H1 (cell line): ENCODE measurements at regions not wholly inside any gene's neighbourhood (a gene's known extent, or its start where the extent isn't known, plus 50 kb on each side); places are given as distances from the start of the nearest gene placed in this dataset.

Experiments
- CTCF ChIA-PET: fragments of 300-600 bp; sonication (Branson Sonifier 250); formaldehyde crosslinking; loops from one replicate; lab custom pipeline; 2021; ENCODE audit not compliant: partially characterized antibody; lab: Charles Lee
- POLR2A ChIA-PET: fragments of 300-600 bp; sonication (Branson Sonifier 250); formaldehyde crosslinking; loops from one replicate; lab custom pipeline; 2021; ENCODE audit warnings: inconsistent platforms; ENCODE audit not compliant: partially characterized antibody; lab: Charles Lee
- DNase-seq, 2 experiments: peaks; one replicate each; pipeline versions ENCODE4 v3.0.0 to v3.0.0-alpha.2; 2010 to 2022; ENCODE audit warnings: low spot score in 2 of 2, low read depth in 1 of 2, mixed read lengths in 1 of 2
- FAIRE-seq: peaks from 2 replicates; lab custom pipeline; 2011; peaks lifted over from hg19 to GRCh38; lab: Jason Lieb, UNC
- H2AFZ ChIP-seq: 2 replicates; pipeline ENCODE4 v1.8.1; 2012; ENCODE audit warnings: low read length, inconsistent platforms
- H2AK5ac ChIP-seq: 2 replicates; pipeline ENCODE4 v1.6.1; 2013; ENCODE audit warnings: low read depth, low read length
- H2BK120ac ChIP-seq: replicated peaks from 2 replicates; pipeline ENCODE3; 2013; ENCODE audit warnings: low read depth, low read length, inconsistent platforms
- H2BK12ac ChIP-seq: 2 replicates; pipeline ENCODE4 v1.6.1; 2013; ENCODE audit warnings: low read depth, low read length
- H2BK15ac ChIP-seq: 2 replicates; pipeline ENCODE4 v1.6.1; 2013; ENCODE audit warnings: low read length
- H2BK20ac ChIP-seq: 2 replicates; pipeline ENCODE4 v1.6.1; 2013; ENCODE audit warnings: low read length
- H2BK5ac ChIP-seq: 2 replicates; pipeline ENCODE4 v1.6.1; 2013; ENCODE audit warnings: low read depth, low read length
- H3K14ac ChIP-seq: 2 replicates; pipeline ENCODE4 v1.6.1; 2013; ENCODE audit warnings: inconsistent platforms; ENCODE audit not compliant: insufficient read length
- H3K18ac ChIP-seq: 2 replicates; pipeline ENCODE4 v1.6.1; 2013; ENCODE audit warnings: low read length; ENCODE audit errors: extremely low read depth
- H3K23ac ChIP-seq: 2 replicates; pipeline ENCODE4 v1.6.1; 2013; ENCODE audit warnings: inconsistent platforms; ENCODE audit not compliant: insufficient read length
- H3K23me2 ChIP-seq: 2 replicates; pipeline ENCODE4 v1.6.1; 2013; ENCODE audit warnings: low read depth, low read length
- H3K27ac ChIP-seq: 2 replicates; pipeline ENCODE4 v1.6.1; 2011; ENCODE audit warnings: low read depth, low read length, inconsistent platforms
- H3K27me3 ChIP-seq, 4 experiments: replicated peaks in 1 of 4; 1 replicate in 1 of 4; 2 replicates in 3 of 4; pipeline versions ENCODE4 v1.6.1 to v1.8.1; 2011 to 2013; ENCODE audit warnings: low read length in 3 of 4, mild to moderate bottlenecking in 3 of 4, inconsistent platforms in 2 of 4, mixed read lengths in 2 of 4, moderate library complexity in 1 of 4; ENCODE audit not compliant: control insufficient read depth in 3 of 4, insufficient read depth in 3 of 4; ENCODE audit errors: extremely low read depth in 1 of 4
- H3K36me3 ChIP-seq, 4 experiments: 2 replicates each; pipeline versions ENCODE4 v1.6.1 to v1.8.1; 2011 to 2013; ENCODE audit warnings: mild to moderate bottlenecking in 4 of 4, low read length in 3 of 4, moderate library complexity in 2 of 4, control low read depth in 1 of 4, inconsistent platforms in 1 of 4; ENCODE audit not compliant: insufficient read depth in 4 of 4, control insufficient read depth in 2 of 4
- H3K4ac ChIP-seq: replicated peaks from 2 replicates; pipeline ENCODE3; 2013; ENCODE audit warnings: low read length, low read depth, mixed read lengths, inconsistent platforms; ENCODE audit not compliant: insufficient read length
- H3K4me1 ChIP-seq, 4 experiments: replicated peaks in 1 of 4; 1 replicate in 1 of 4; 2 replicates in 3 of 4; pipeline versions ENCODE4 v1.6.1 to v1.8.1; 2011 to 2013; ENCODE audit warnings: low read length in 3 of 4, inconsistent platforms in 2 of 4, mixed read lengths in 1 of 4; ENCODE audit not compliant: insufficient read depth in 4 of 4, control insufficient read depth in 3 of 4
- H3K4me2 ChIP-seq, 2 experiments: 2 replicates each; pipeline versions ENCODE4 v1.6.1 to v1.8.1; 2011 to 2013; ENCODE audit warnings: low read depth in 2 of 2, low read length in 2 of 2, control low read depth in 1 of 2, inconsistent platforms in 1 of 2, mild to moderate bottlenecking in 1 of 2; ENCODE audit not compliant: insufficient read depth in 1 of 2
- H3K4me3 ChIP-seq, 4 experiments: fragments of 200-600, 300-600 bp in 1 of 4; sonication (generic), shearing (Covaris generic), sonication (Bioruptor Twin) in 1 of 4; 2 replicates each; pipeline versions ENCODE4 v1.5.1 to v1.8.1; 2011 to 2016; ENCODE audit warnings: low read length in 4 of 4, low read depth in 3 of 4, control low read depth in 2 of 4, inconsistent platforms in 2 of 4, mild to moderate bottlenecking in 2 of 4, mixed read lengths in 1 of 4, moderate library complexity in 1 of 4; ENCODE audit not compliant: insufficient read depth in 2 of 4; ENCODE audit errors: extremely low read depth in 1 of 4
- H3K56ac ChIP-seq: replicated peaks from 2 replicates; pipeline ENCODE3; 2013; ENCODE audit warnings: low read depth, mild to moderate bottlenecking, mixed read lengths, low read length, inconsistent platforms; ENCODE audit not compliant: insufficient read length
- H3K79me1 ChIP-seq: 2 replicates; pipeline ENCODE4 v1.6.1; 2013; ENCODE audit warnings: low read depth, low read length, control low read depth
- H3K79me2 ChIP-seq, 2 experiments: 2 replicates each; pipeline versions ENCODE4 v1.6.1 to v1.8.1; 2012 to 2013; ENCODE audit warnings: low read length in 2 of 2, mild to moderate bottlenecking in 2 of 2, inconsistent platforms in 1 of 2; ENCODE audit not compliant: insufficient read depth in 2 of 2, control insufficient read depth in 1 of 2
- H3K9ac ChIP-seq, 4 experiments: replicated peaks in 1 of 4; 1 replicate in 1 of 4; 2 replicates in 3 of 4; pipeline versions ENCODE4 v1.6.1 to v1.8.1; 2011 to 2013; ENCODE audit warnings: low read depth in 3 of 4, low read length in 3 of 4, control low read depth in 2 of 4, mild to moderate bottlenecking in 2 of 4, moderate library complexity in 2 of 4, inconsistent platforms in 1 of 4; ENCODE audit errors: extremely low read depth in 1 of 4
- H3K9me3 ChIP-seq, 2 experiments: 2 replicates each; pipeline versions ENCODE4 v1.6.1 to v1.8.1; 2012 to 2013; ENCODE audit warnings: mild to moderate bottlenecking in 2 of 2, moderate library complexity in 2 of 2, control low read depth in 1 of 2, inconsistent platforms in 1 of 2, low read depth in 1 of 2, low read length in 1 of 2, mixed read lengths in 1 of 2; ENCODE audit not compliant: insufficient read depth in 2 of 2
- H4K20me1 ChIP-seq, 2 experiments: replicated peaks in 1 of 2; 2 replicates each; pipeline versions ENCODE3 to v1.8.1; 2011 to 2013; ENCODE audit warnings: inconsistent platforms in 2 of 2, low read length in 2 of 2, mild to moderate bottlenecking in 1 of 2; ENCODE audit not compliant: insufficient read depth in 2 of 2, control insufficient read depth in 1 of 2
- H4K5ac ChIP-seq: 2 replicates; pipeline ENCODE4 v1.6.1; 2013; ENCODE audit warnings: low read length, low read depth, mixed read lengths, inconsistent platforms; ENCODE audit not compliant: insufficient read length
- H4K8ac ChIP-seq: 2 replicates; pipeline ENCODE4 v1.8.0; 2013; ENCODE audit warnings: mild to moderate bottlenecking, moderate library complexity, low read length, inconsistent platforms; ENCODE audit not compliant: insufficient read depth; ENCODE audit errors: extremely low read depth
- H4K91ac ChIP-seq: replicated peaks from 2 replicates; pipeline ENCODE3; 2013; ENCODE audit warnings: low read length, mixed read lengths, inconsistent platforms; ENCODE audit not compliant: insufficient read length
- CHD1 ChIP-seq: IDR thresholded peaks from 2 replicates; pipeline ENCODE4 v1.6.1; 2012; ENCODE audit warnings: low read depth, low read length, improper control_type of control experiment
- CHD2 ChIP-seq: IDR thresholded peaks from 2 replicates; pipeline ENCODE4 v1.6.1; 2012; ENCODE audit warnings: low read length, improper control_type of control experiment
- EP300 ChIP-seq, 2 experiments: IDR thresholded peaks; 1 replicate in 1 of 2; 2 replicates in 1 of 2; pipeline ENCODE4 v1.6.1; 2011 to 2012; ENCODE audit warnings: low read depth in 2 of 2, low read length in 2 of 2, mild to moderate bottlenecking in 2 of 2, borderline replicate concordance in 1 of 2, inconsistent platforms in 1 of 2, moderate library complexity in 1 of 2
- JUN ChIP-seq: IDR thresholded peaks from 2 replicates; pipeline ENCODE4 v1.6.1; 2011; ENCODE audit warnings: low read depth, mild to moderate bottlenecking, improper control_type of control experiment, low read length
- KDM5A ChIP-seq: fragments of 200-600 bp; IDR thresholded peaks from 2 replicates; pipeline ENCODE4 v1.7.1; 2012; ENCODE audit warnings: mild to moderate bottlenecking, low read length, inconsistent platforms, mixed read lengths
- NANOG ChIP-seq: IDR thresholded peaks from 2 replicates; pipeline ENCODE4 v1.6.1; 2011; ENCODE audit warnings: low read length, low read depth, mild to moderate bottlenecking, inconsistent platforms; ENCODE audit not compliant: insufficient read depth, poor library complexity, severe bottlenecking
- PHF8 ChIP-seq: fragments of 200-600 bp; sonication (generic); conservative IDR thresholded peaks from 2 replicates; pipeline ENCODE4 v1.7.1; 2012; ENCODE audit warnings: low read depth, mild to moderate bottlenecking, inconsistent platforms, low read length, moderate library complexity
- POU5F1 ChIP-seq: IDR thresholded peaks from 2 replicates; pipeline ENCODE4 v1.6.1; 2011; ENCODE audit warnings: low read depth, mild to moderate bottlenecking, low read length, moderate library complexity
- RBBP5 ChIP-seq: IDR thresholded peaks from 2 replicates; pipeline ENCODE4 v1.7.1; 2012; ENCODE audit warnings: low read depth, mild to moderate bottlenecking, inconsistent platforms, low read length, moderate library complexity, borderline replicate concordance
- TAF1 ChIP-seq: IDR thresholded peaks from 2 replicates; pipeline ENCODE4 v1.6.1; 2011; ENCODE audit warnings: mild to moderate bottlenecking, low read depth, low read length
- TEAD4 ChIP-seq: IDR thresholded peaks from 2 replicates; pipeline ENCODE4 v1.6.1; 2012; ENCODE audit warnings: low read depth, low read length, inconsistent platforms, mixed read lengths
- WGBS, 2 experiments: shearing (Covaris generic) in 1 of 2; methylation state at CpG; one replicate each; pipeline versions ENCODE4 v1.1.6 to v1.1.7; 2013 to 2015; ENCODE audit warnings: low lambda C conversion rate in 2 of 2, mixed read lengths in 2 of 2, inconsistent platforms in 1 of 2, low coverage in 1 of 2, missing lambda C conversion rate in 1 of 2; ENCODE audit not compliant: insufficient replicate concordance in 2 of 2, insufficient coverage in 1 of 2, insufficient read length in 1 of 2; ENCODE audit errors: extremely low coverage in 1 of 2, missing lambda C conversion rate in 1 of 2; 5-methylcytosine and 5-hydroxymethylcytosine counted together
- TF ChIP-seq, protein P1 (sequence below): IDR thresholded peaks from 2 replicates; pipeline ENCODE4 v1.6.1; 2012; ENCODE audit warnings: inconsistent platforms

DNA sequence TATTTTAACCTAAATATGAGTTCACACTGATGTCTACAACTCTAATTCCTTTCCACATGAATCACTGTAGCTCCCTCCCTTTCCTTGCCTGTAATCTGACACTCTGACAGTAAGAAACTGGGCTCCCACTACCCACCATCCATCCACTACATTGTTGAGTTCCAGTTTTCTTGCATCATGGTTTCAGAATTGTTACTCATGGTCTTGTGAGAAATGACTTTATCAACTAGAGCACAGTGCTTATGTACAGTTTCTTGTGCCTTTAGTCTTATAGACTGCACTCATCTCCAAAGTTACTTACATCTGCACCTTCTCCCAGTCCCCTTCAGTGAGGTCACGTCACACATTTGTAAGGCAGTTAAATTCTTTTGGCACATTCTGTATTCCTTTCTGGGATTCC, 78.6 kb downstream of the RTL6 start:
- H3K18ac ChIP-seq = no peak overlapping the region
- no peak overlapping the region for H3K27ac ChIP-seq
- no peak overlapping the region for H4K91ac ChIP-seq
- 0 out of 4 replicates have a peak, but pooled peaks cover 0 to 4% of the 10 kb centered on the region in 2 experiments for H3K9me3 ChIP-seq
- no peaks in the 10 kb centered on the region for H3K36me3 ChIP-seq
- H2BK120ac ChIP-seq = no peak overlapping the region
- H3K4me3 ChIP-seq = no peak overlapping the region
- DNase-seq (no peak), FAIRE-seq (peak; percentile 39)
- H2BK15ac ChIP-seq = no peak overlapping the region
- H2AK5ac ChIP-seq = no peak overlapping the region
- no peak overlapping the region for H3K4ac ChIP-seq
- H4K8ac ChIP-seq = no peak overlapping the region
- CTCF ChIA-PET = interaction anchor here (1.3 kb wide), 1 partner anchor 255 kb away, joined by 3 read pairs; no protein-coding TSS in a partner anchor
- H2AFZ ChIP-seq = no peak overlapping the region
- H3K27me3 ChIP-seq = no peaks in the 10 kb centered on the region
- no peak overlapping the region for H2BK12ac ChIP-seq
- no peak overlapping the region for H4K5ac ChIP-seq
- peaks cover 0 to 3% (median 0%) of the 10 kb centered on the region in 4 experiments; a peak in 2 of 7 replicates for H3K4me1 ChIP-seq
- H2BK5ac ChIP-seq = no peak overlapping the region
- H3K4me2 ChIP-seq = no peak overlapping the region
- no peaks in the 10 kb centered on the region for H3K23me2 ChIP-seq
- no peak overlapping the region for H3K9ac ChIP-seq
- no peak overlapping the region for H3K23ac ChIP-seq
- H3K14ac ChIP-seq = no peak overlapping the region
- POLR2A ChIA-PET = no interaction called here
- 89% methylated on average over 1 of the region's 1 CpG; no CpG with 5 or more reads in 1 of the 2 experiments for WGBS, 2 experiments
- H3K79me2 ChIP-seq = no peaks in the 10 kb centered on the region
- H3K79me1 ChIP-seq = no peaks in the 10 kb centered on the region
- no peak overlapping the region for H2BK20ac ChIP-seq
- H4K20me1 ChIP-seq = no peaks in the 10 kb centered on the region
- no peak overlapping the region for H3K56ac ChIP-seq
- TF ChIP-seq KDM5A (no peak), CHD1 (no peak), CHD2 (no peak), PHF8 (no peak), EP300 (IDR thresholded peaks at IDR 0.05; ENCODE audit: borderline replicate concordance in 1 of 2, low read depth in 2 of 2, low read length in 2 of 2) (no peak), RBBP5 (no peak), NANOG (no peak), POU5F1 (no peak), JUN (no peak), TEAD4 (no peak), TAF1 (no peak)
- TF ChIP-seq, protein P1, sequence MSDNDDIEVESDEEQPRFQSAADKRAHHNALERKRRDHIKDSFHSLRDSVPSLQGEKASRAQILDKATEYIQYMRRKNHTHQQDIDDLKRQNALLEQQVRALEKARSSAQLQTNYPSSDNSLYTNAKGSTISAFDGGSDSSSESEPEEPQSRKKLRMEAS = no peak
